ENCODE measurements at regions not wholly inside any gene's neighbourhood (a gene's known extent, or its start where the extent isn't known, plus 50 kb on each side); places are given as distances from the start of the nearest gene placed in this dataset.

DNA sequence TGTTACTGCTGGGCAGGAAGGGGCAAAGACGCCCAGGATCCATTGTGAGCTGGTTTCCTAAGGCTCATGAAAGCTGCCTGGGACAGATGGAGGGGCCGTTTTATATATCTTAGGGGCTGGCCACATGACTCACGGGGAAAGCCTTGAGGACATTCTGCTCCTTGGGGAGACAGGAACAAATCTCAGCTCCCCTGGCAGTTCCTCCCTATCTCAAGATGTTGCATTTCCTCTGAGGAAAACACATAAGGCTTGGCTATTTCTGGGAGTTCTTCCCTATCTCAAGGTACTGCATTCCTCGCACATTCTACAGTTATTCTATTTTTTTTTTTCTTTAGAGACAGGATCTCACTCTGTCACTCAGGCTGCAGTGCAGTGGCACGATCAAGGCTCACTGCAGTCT is 804.6 kb upstream of the TENM3 start:
- Mint-ChIP-seq H3K27me3 (ENCODE audit: low read depth in 3 of 3) (no peaks in the 10 kb centered on the region), H3K9me3 (peaks cover 0 to 12% (median 1%) of the 10 kb centered on the region in 7 donors), H3K4me3 (no peak overlapping the region), H3K4me1 (no peaks in the 10 kb centered on the region), H3K27ac (no peak overlapping the region), H3K36me3 (no peaks in the 10 kb centered on the region)
- Histone ChIP-seq H3K9me3 (replicated peaks in 1 of 2; ENCODE audit: control insufficient read depth in 1 of 2, insufficient read depth in 1 of 2, low read length in 2 of 2) (peaks cover 0 to 8% of the 10 kb centered on the region in 2 donors), H2AFZ (ENCODE audit: insufficient read depth, low read depth, low read length, poor library complexity, severe bottlenecking) (no peak overlapping the region), H3K27me3 (ENCODE audit: control insufficient read depth in 2 of 2, insufficient read depth in 2 of 2, low read length in 2 of 2) (no peaks in the 10 kb centered on the region), H3K4me2 (replicated peaks; ENCODE audit: extremely low read depth, low read length, poor library complexity, severe bottlenecking) (no peak overlapping the region), H3K36me3 (replicated peaks in 1 of 2; ENCODE audit: control insufficient read depth in 1 of 2, insufficient read depth in 2 of 2, low read length in 2 of 2) (no peaks in the 10 kb centered on the region), H3K27ac (ENCODE audit: low read depth in 1 of 2, low read length in 2 of 2) (no peak overlapping the region), H3K4me3 (replicated peaks in 1 of 3; ENCODE audit: low read depth in 2 of 3, low read length in 3 of 3) (no peak overlapping the region), H3K9ac (ENCODE audit: insufficient read depth, low read length, poor library complexity, severe bottlenecking) (no peak overlapping the region), H3K79me2 (ENCODE audit: insufficient read depth, low read length) (no peaks in the 10 kb centered on the region), H4K20me1 (ENCODE audit: insufficient read depth, low read length) (no peaks in the 10 kb centered on the region), H3K4me1 (ENCODE audit: control insufficient read depth in 1 of 2, insufficient read depth in 2 of 2, low read length in 2 of 2) (no peaks in the 10 kb centered on the region)
- WGBS (ENCODE audit: insufficient coverage), result 65% methylated on average over 5 of the region's 5 CpGs
- no peak for TF ChIP-seq CTCF (IDR thresholded peaks at IDR 0.05)
- intact Hi-C loops (cut with micrococcal nuclease), result no loop called here
- no peak for DNase-seq

DNA sequence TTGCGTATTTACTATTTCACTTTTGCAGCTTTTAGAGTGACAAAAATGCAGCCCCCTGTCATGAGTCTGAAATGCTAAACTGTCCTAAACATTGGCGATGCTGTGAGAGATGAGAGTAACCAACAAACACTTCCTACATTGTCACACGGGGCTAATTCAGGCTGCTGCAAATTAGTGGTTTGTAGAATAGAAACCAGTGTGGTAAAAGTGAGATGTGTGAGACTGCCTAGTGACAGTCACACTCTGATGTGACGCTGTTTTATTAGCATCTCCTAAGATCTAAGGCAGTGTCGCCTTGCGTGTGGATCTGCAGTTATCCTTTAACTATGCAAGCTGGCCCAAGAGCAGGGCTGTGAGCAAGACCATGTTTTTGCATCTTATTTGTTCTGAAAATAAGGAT is 800.2 kb upstream of the TENM3 start:
- Histone ChIP-seq H3K9me3 (replicated peaks in 1 of 2; ENCODE audit: control insufficient read depth in 1 of 2, insufficient read depth in 1 of 2, low read length in 2 of 2) (peaks cover 0 to 5% of the 10 kb centered on the region in 2 donors), H3K4me3 (replicated peaks in 1 of 3; ENCODE audit: low read depth in 2 of 3, low read length in 3 of 3) (no peak overlapping the region), H3K27me3 (ENCODE audit: control insufficient read depth in 2 of 2, insufficient read depth in 2 of 2, low read length in 2 of 2) (no peaks in the 10 kb centered on the region), H3K36me3 (replicated peaks in 1 of 2; ENCODE audit: control insufficient read depth in 1 of 2, insufficient read depth in 2 of 2, low read length in 2 of 2) (no peaks in the 10 kb centered on the region), H3K4me2 (replicated peaks; ENCODE audit: extremely low read depth, low read length, poor library complexity, severe bottlenecking) (no peak overlapping the region), H4K20me1 (ENCODE audit: insufficient read depth, low read length) (no peaks in the 10 kb centered on the region), H3K27ac (ENCODE audit: low read depth in 1 of 2, low read length in 2 of 2) (no peak overlapping the region), H3K4me1 (ENCODE audit: control insufficient read depth in 1 of 2, insufficient read depth in 2 of 2, low read length in 2 of 2) (no peaks in the 10 kb centered on the region), H3K9ac (ENCODE audit: insufficient read depth, low read length, poor library complexity, severe bottlenecking) (no peak overlapping the region), H2AFZ (ENCODE audit: insufficient read depth, low read depth, low read length, poor library complexity, severe bottlenecking) (no peak overlapping the region), H3K79me2 (ENCODE audit: insufficient read depth, low read length) (no peaks in the 10 kb centered on the region)
- Mint-ChIP-seq H3K4me1 (no peaks in the 10 kb centered on the region), H3K4me3 (no peak overlapping the region), H3K9me3 (peaks cover 0 to 5% (median 1%) of the 10 kb centered on the region in 7 donors), H3K36me3 (no peaks in the 10 kb centered on the region), H3K27me3 (ENCODE audit: low read depth in 3 of 3) (no peaks in the 10 kb centered on the region), H3K27ac (no peak overlapping the region)
- DNase-seq, result no peak
- 83% methylated on average over 2 of the region's 6 CpGs for WGBS (ENCODE audit: insufficient coverage)
- intact Hi-C loops (cut with micrococcal nuclease), result no loop called here
- TF ChIP-seq CTCF (IDR thresholded peaks at IDR 0.05), result no peak

Data from CD14-positive monocyte (primary cell).